ENCODE measurements at regions not wholly inside any gene's neighbourhood (a gene's known extent, or its start where the extent isn't known, plus 50 kb on each side); places are given as distances from the start of the nearest gene placed in this dataset.
A peak's percentile ranks its signal among the peaks of the same experiment; 100 is the strongest.

- no peaks in the 10 kb centered on the region for H3K27me3 ChIP-seq
- H3K4me3 ChIP-seq = no peak overlapping the region
- H3K4me1 ChIP-seq (replicated peaks in 1 of 2) = no peaks in the 10 kb centered on the region
- DNase-seq = no peak
- intact Hi-C loops (cut with DNase I) = no loop called here
- no peaks in the 10 kb centered on the region for H3K9me3 ChIP-seq (replicated peaks in 1 of 3)
- no peaks in the 10 kb centered on the region for H3K36me3 ChIP-seq (replicated peaks in 1 of 2)
- H3K27ac ChIP-seq = no peak overlapping the region
- no peak for TF ChIP-seq POLR2A (IDR thresholded peaks at IDR 0.05)
- no peak for TF ChIP-seq CTCF (IDR thresholded peaks at IDR 0.05)
Observed at GRCh38 chr9:119483153-119483552, 113.9 kb upstream of the BRINP1 start.

GRCh38 chr9:119477197-119477596 lies 108.0 kb upstream of the BRINP1 start:
- no peaks in the 10 kb centered on the region for H3K4me1 ChIP-seq (replicated peaks in 1 of 2)
- H3K27me3 ChIP-seq = no peaks in the 10 kb centered on the region
- intact Hi-C loops (cut with DNase I) = no loop called here
- no peak overlapping the region for H3K4me3 ChIP-seq
- whole genome bisulfite sequencing, 4 donors = 78 to 92% (median 82%) methylated on average over 7 of the region's 7 CpGs
- no peak for DNase-seq
- peaks cover 0 to 3% (median 0%) of the 10 kb centered on the region in 3 donors for H3K9me3 ChIP-seq (replicated peaks in 1 of 3)
- H3K27ac ChIP-seq = no peak overlapping the region
- TF ChIP-seq POLR2A (IDR thresholded peaks at IDR 0.05) = no peak
- TF ChIP-seq CTCF (IDR thresholded peaks at IDR 0.05) = no peak
- H3K36me3 ChIP-seq (replicated peaks in 1 of 2) = no peaks in the 10 kb centered on the region

GRCh38 chr9:119458068-119458467 lies 88.8 kb upstream of the BRINP1 start:
- no peak for DNase-seq

GRCh38 chr9:119453980-119454379 lies 84.7 kb upstream of the BRINP1 start:
- intact Hi-C loops (cut with DNase I) = no loop called here
- H3K9me3 ChIP-seq (replicated peaks in 1 of 3) = no peaks in the 10 kb centered on the region
- WGBS, 4 donors = 88 to 100% (median 90%) methylated on average over 1 of the region's 1 CpG
- no peak for TF ChIP-seq POLR2A (IDR thresholded peaks at IDR 0.05)
- no peak for TF ChIP-seq CTCF (IDR thresholded peaks at IDR 0.05)
- peak in 1 of 7 donors; percentile 14 for DNase-seq
- H3K27ac ChIP-seq = no peak overlapping the region
- H3K27me3 ChIP-seq = no peaks in the 10 kb centered on the region
- no peaks in the 10 kb centered on the region for H3K4me1 ChIP-seq (replicated peaks in 1 of 2)
- no peaks in the 10 kb centered on the region for H3K36me3 ChIP-seq (replicated peaks in 1 of 2)
- H3K4me3 ChIP-seq = no peak overlapping the region

More at GRCh38 chr9:119458068-119458467, 88.8 kb upstream of the BRINP1 start:
- Histone ChIP-seq H3K9me3 (replicated peaks in 1 of 3) (no peaks in the 10 kb centered on the region), H3K4me1 (replicated peaks in 1 of 2) (no peaks in the 10 kb centered on the region), H3K36me3 (replicated peaks in 1 of 2) (no peaks in the 10 kb centered on the region), H3K4me3 (no peak overlapping the region), H3K27me3 (no peaks in the 10 kb centered on the region), H3K27ac (no peak overlapping the region)
- intact Hi-C loops (cut with DNase I) = no loop called here
- no peak for TF ChIP-seq CTCF (IDR thresholded peaks at IDR 0.05)
- no peak for TF ChIP-seq POLR2A (IDR thresholded peaks at IDR 0.05)
- 42 to 49% (median 46%) methylated on average over 3 of the region's 3 CpGs for WGBS, 4 donors
